Tibial nerve (tissue), 4 donors: ENCODE measurements at regions not wholly inside any gene's neighbourhood (a gene's known extent, or its start where the extent isn't known, plus 50 kb on each side); places are given as distances from the start of the nearest gene placed in this dataset.

Experiments used
- DNase-seq, 2 donors: peaks; one replicate each; pipeline ENCODE4 v3.0.0-alpha.2; 2019; ENCODE audit warnings: low spot score in 2 of 2
- H3K27ac ChIP-seq, 4 donors: fragments of 200-600 bp; sonication (generic) in 3 of 4; one replicate each; pipeline ENCODE4 v1.5.1; 2017 to 2019; ENCODE audit warnings: mild to moderate bottlenecking in 1 of 4
- H3K27me3 ChIP-seq, 2 donors: fragments of 200-600 bp; sonication (generic) in 1 of 2; one replicate each; pipeline versions ENCODE4 v1.5.1 to v1.6.0; 2017 to 2019
- H3K36me3 ChIP-seq, 3 donors: fragments of 200-600 bp; sonication (generic); one replicate each; pipeline ENCODE4 v1.5.1; 2018 to 2019
- H3K4me1 ChIP-seq, 4 donors: fragments of 200-600 bp; sonication (generic) in 3 of 4; one replicate each; pipeline ENCODE4 v1.5.1; 2017 to 2019
- H3K4me3 ChIP-seq, 4 donors: fragments of 200-600 bp; sonication (generic) in 3 of 4; one replicate each; pipeline ENCODE4 v1.5.1; 2017 to 2019; ENCODE audit warnings: mild to moderate bottlenecking in 1 of 4, moderate library complexity in 1 of 4
- H3K9me3 ChIP-seq, 4 donors: fragments of 200-600 bp; sonication (generic) in 3 of 4; one replicate each; pipeline ENCODE4 v1.5.1; 2017 to 2019
- CTCF ChIP-seq, 5 experiments: fragments of 200-600 bp in 3 of 5; fragments of 450-650 bp in 2 of 5; sonication (generic) in 3 of 5; IDR thresholded peaks; one replicate each; pipeline ENCODE4 v1.5.1; 2016 to 2019; ENCODE audit warnings: antibody characterized with exemption in 5 of 5, mild to moderate bottlenecking in 3 of 5, moderate library complexity in 2 of 5
- EP300 ChIP-seq, 2 donors: sonication (generic); formaldehyde crosslinking; IDR thresholded peaks; one replicate each; pipeline ENCODE4 v1.6.1; 2017; ENCODE audit warnings: antibody characterized with exemption in 2 of 2, mild to moderate bottlenecking in 1 of 2
- POLR2A ChIP-seq, 2 donors: fragments of 450-650 bp; IDR thresholded peaks; one replicate each; pipeline ENCODE4 v1.6.1; 2017; ENCODE audit warnings: antibody characterized with exemption in 2 of 2, mild to moderate bottlenecking in 2 of 2, moderate library complexity in 2 of 2
- WGBS, 2 donors: methylation state at CpG; one replicate each; pipeline ENCODE4 v1.1.5; 2018; 5-methylcytosine and 5-hydroxymethylcytosine counted together

- WGBS, 2 donors: 37 to 41% methylated on average over 3 of the region's 3 CpGs
- Histone ChIP-seq H3K36me3 (no peaks in the 10 kb centered on the region), H3K4me3 (no peak overlapping the region), H3K27me3 (no peaks in the 10 kb centered on the region), H3K27ac (peak overlapping the region in 2 of 4 donors; percentile 34 to 50), H3K4me1 (peaks cover 0 to 23% (median 11%) of the 10 kb centered on the region in 4 donors), H3K9me3 (no peaks in the 10 kb centered on the region)
- no peak for DNase-seq
- TF ChIP-seq CTCF (IDR thresholded peaks at IDR 0.05): no peak
- no peak for TF ChIP-seq EP300 (IDR thresholded peaks at IDR 0.05)
- no peak for TF ChIP-seq POLR2A (IDR thresholded peaks at IDR 0.05)
These were observed 367.4 kb downstream of the BTG1 start for GRCh38 chr12:91778091-91778832.

- no peaks in the 10 kb centered on the region for H3K36me3 ChIP-seq
- WGBS, 2 donors: 89 to 95% methylated on average over 6 of the region's 6 CpGs
- DNase-seq: no peak
- H3K27me3 ChIP-seq: no peaks in the 10 kb centered on the region
- no peak for TF ChIP-seq CTCF (IDR thresholded peaks at IDR 0.05)
- no peak for TF ChIP-seq POLR2A (IDR thresholded peaks at IDR 0.05)
- no peak for TF ChIP-seq EP300 (IDR thresholded peaks at IDR 0.05)
- H3K27ac ChIP-seq: no peak overlapping the region
- peaks cover 0 to 23% (median 11%) of the 10 kb centered on the region in 4 donors for H3K4me1 ChIP-seq
- H3K4me3 ChIP-seq: no peak overlapping the region
- H3K9me3 ChIP-seq: no peaks in the 10 kb centered on the region
These were observed 368.2 kb downstream of the BTG1 start for GRCh38 chr12:91777268-91777992.

- H3K4me3 ChIP-seq: no peak overlapping the region
- WGBS, 2 donors: 45 to 53% methylated on average over 6 of the region's 6 CpGs
- H3K27ac ChIP-seq: no peak overlapping the region
These were observed 371.2 kb downstream of the BTG1 start for GRCh38 chr12:91774434-91774921.

GRCh38 chr12:91773749-91774429 is 371.8 kb downstream of the BTG1 start:
- Histone ChIP-seq H3K9me3 (no peaks in the 10 kb centered on the region), H3K36me3 (no peaks in the 10 kb centered on the region), H3K27ac (no peak overlapping the region), H3K27me3 (no peaks in the 10 kb centered on the region), H3K4me3 (no peak overlapping the region), H3K4me1 (peaks cover 0 to 18% (median 8%) of the 10 kb centered on the region in 4 donors)
- WGBS, 2 donors: 59 to 67% methylated on average over 4 of the region's 4 CpGs
- TF ChIP-seq EP300 (IDR thresholded peaks at IDR 0.05) (no peak), POLR2A (IDR thresholded peaks at IDR 0.05) (no peak), CTCF (IDR thresholded peaks at IDR 0.05) (no peak)
- no peak for DNase-seq

More at GRCh38 chr12:91774434-91774921, 371.2 kb downstream of the BTG1 start:
- DNase-seq: no peak
- no peaks in the 10 kb centered on the region for H3K27me3 ChIP-seq
- TF ChIP-seq EP300 (IDR thresholded peaks at IDR 0.05): no peak
- no peak for TF ChIP-seq POLR2A (IDR thresholded peaks at IDR 0.05)
- TF ChIP-seq CTCF (IDR thresholded peaks at IDR 0.05): no peak
- H3K9me3 ChIP-seq: no peaks in the 10 kb centered on the region
- H3K36me3 ChIP-seq: no peaks in the 10 kb centered on the region
- H3K4me1 ChIP-seq: peaks cover 0 to 23% (median 11%) of the 10 kb centered on the region in 4 donors
